H9 (cell line): ENCODE measurements at regions not wholly inside any gene's neighbourhood (a gene's known extent, or its start where the extent isn't known, plus 50 kb on each side); places are given as distances from the start of the nearest gene placed in this dataset.

Experiments used
- DNase-seq: peaks from one replicate; pipeline ENCODE4 v3.0.0-alpha.2; 2017
- H2AFZ ChIP-seq: one replicate; pipeline ENCODE4 v1.6.1; 2013; ENCODE audit warnings: mild to moderate bottlenecking, low read length, control low read depth, moderate library complexity
- H2AK5ac ChIP-seq: 2 replicates; pipeline ENCODE4 v1.6.1; 2013; ENCODE audit warnings: low read length, control low read depth, mixed read lengths; ENCODE audit not compliant: insufficient read length
- H2BK120ac ChIP-seq: one replicate; pipeline ENCODE4 v1.6.1; 2013; ENCODE audit warnings: low read depth, mild to moderate bottlenecking, low read length, control low read depth, inconsistent platforms; ENCODE audit not compliant: poor library complexity, severe bottlenecking
- H2BK12ac ChIP-seq: 2 replicates; pipeline ENCODE4 v1.6.1; 2013; ENCODE audit warnings: low read length, control low read depth, mixed read lengths, low read depth; ENCODE audit not compliant: insufficient read length
- H2BK15ac ChIP-seq: 2 replicates; pipeline ENCODE4 v1.6.1; 2013; ENCODE audit warnings: low read depth, low read length, control low read depth
- H2BK20ac ChIP-seq: one replicate; pipeline ENCODE4 v1.6.1; 2013; ENCODE audit warnings: low read depth, mild to moderate bottlenecking, low read length, control low read depth, inconsistent platforms; ENCODE audit not compliant: poor library complexity, severe bottlenecking
- H2BK5ac ChIP-seq: 2 replicates; pipeline ENCODE4 v1.6.1; 2013; ENCODE audit warnings: low read length, control low read depth, mixed read lengths; ENCODE audit not compliant: insufficient read length
- H3K14ac ChIP-seq: 2 replicates; pipeline ENCODE4 v1.6.1; 2013; ENCODE audit warnings: low read length, control low read depth; ENCODE audit not compliant: insufficient read depth
- H3K18ac ChIP-seq: 2 replicates; pipeline ENCODE4 v1.6.1; 2013; ENCODE audit warnings: low read depth, mild to moderate bottlenecking, mixed read lengths, low read length, control low read depth; ENCODE audit not compliant: insufficient read length
- H3K23ac ChIP-seq: 2 replicates; pipeline ENCODE4 v1.6.1; 2013; ENCODE audit warnings: low read length, control low read depth, mixed read lengths, low read depth; ENCODE audit not compliant: insufficient read length
- H3K23me2 ChIP-seq: 2 replicates; pipeline ENCODE4 v1.6.1; 2013; ENCODE audit warnings: low read depth, mild to moderate bottlenecking, mixed read lengths, low read length, control low read depth; ENCODE audit not compliant: insufficient read length, poor library complexity, severe bottlenecking
- H3K27ac ChIP-seq: 2 replicates; pipeline ENCODE4 v1.5.1; 2013; ENCODE audit warnings: low read length, control low read depth, mixed read lengths, low read depth; ENCODE audit not compliant: insufficient read length
- H3K27me3 ChIP-seq: 2 replicates; pipeline ENCODE4 v1.6.1; 2013; ENCODE audit warnings: low read length, control low read depth, inconsistent platforms; ENCODE audit not compliant: insufficient read depth
- H3K4ac ChIP-seq: 2 replicates; pipeline ENCODE4 v1.6.1; 2013; ENCODE audit warnings: low read depth, mild to moderate bottlenecking, control low read depth, inconsistent platforms, low read length, moderate library complexity
- H3K4me1 ChIP-seq: 2 replicates; pipeline ENCODE4 v1.6.1; 2013; ENCODE audit warnings: low read length, control low read depth, inconsistent platforms; ENCODE audit not compliant: insufficient read depth
- H3K4me2 ChIP-seq: 2 replicates; pipeline ENCODE4 v1.6.1; 2013; ENCODE audit warnings: low read length, control low read depth, mixed read lengths; ENCODE audit not compliant: insufficient read length, insufficient read depth
- H3K56ac ChIP-seq: 2 replicates; pipeline ENCODE4 v1.6.1; 2013; ENCODE audit warnings: low read depth, mild to moderate bottlenecking, mixed read lengths, low read length, control low read depth; ENCODE audit not compliant: insufficient read length
- H3K79me1 ChIP-seq: 2 replicates; pipeline ENCODE4 v1.6.1; 2013; ENCODE audit warnings: low read depth, mild to moderate bottlenecking, moderate library complexity, low read length, control low read depth, inconsistent platforms; ENCODE audit not compliant: insufficient read depth, poor library complexity, severe bottlenecking
- H3K79me2 ChIP-seq: 2 replicates; pipeline ENCODE4 v1.6.1; 2013; ENCODE audit warnings: low read length, control low read depth, inconsistent platforms; ENCODE audit not compliant: insufficient read depth
- H3K9ac ChIP-seq: 2 replicates; pipeline ENCODE4 v1.6.1; 2013; ENCODE audit warnings: low read length, control low read depth, mixed read lengths; ENCODE audit not compliant: insufficient read length; ENCODE audit errors: extremely low read depth
- H3K9me3 ChIP-seq: one replicate; pipeline ENCODE4 v1.6.1; 2013; ENCODE audit warnings: low read depth, low read length, inconsistent platforms; ENCODE audit not compliant: control insufficient read depth
- H3T11ph ChIP-seq: one replicate; pipeline ENCODE4 v1.6.1; 2013; ENCODE audit warnings: mild to moderate bottlenecking, low read length, control low read depth, inconsistent platforms
- H4K20me1 ChIP-seq: one replicate; pipeline ENCODE4 v1.6.1; 2013; ENCODE audit not compliant: control insufficient read depth, insufficient read length, insufficient read depth
- H4K5ac ChIP-seq: 2 replicates; pipeline ENCODE4 v1.6.1; 2013; ENCODE audit warnings: low read depth, mild to moderate bottlenecking, mixed read lengths, low read length, control low read depth; ENCODE audit not compliant: insufficient read length
- H4K8ac ChIP-seq: replicated peaks from 2 replicates; pipeline ENCODE4 v1.6.1; 2013; ENCODE audit warnings: low read length, control low read depth, mixed read lengths, low read depth; ENCODE audit not compliant: insufficient read length
- H4K91ac ChIP-seq: 2 replicates; pipeline ENCODE4 v1.6.1; 2013; ENCODE audit warnings: low read depth, mild to moderate bottlenecking, moderate library complexity, mixed read lengths, low read length, control low read depth; ENCODE audit not compliant: insufficient read length
- H3K27ac Mint-ChIP-seq, 3 experiments: 2 replicates in 2 of 3; 3 replicates in 1 of 3; pipeline ENCODE4 v1.8.0; 2020 to 2021; ENCODE audit warnings: mixed read lengths in 3 of 3, mild to moderate bottlenecking in 1 of 3, moderate library complexity in 1 of 3
- H3K27me3 Mint-ChIP-seq: 2 replicates; pipeline ENCODE4 v1.8.0; 2021; ENCODE audit warnings: low read depth, mild to moderate bottlenecking, moderate library complexity, mixed read lengths
- H3K36me3 Mint-ChIP-seq, 3 experiments: 2 replicates in 2 of 3; 3 replicates in 1 of 3; pipeline ENCODE4 v1.8.0; 2020 to 2021; ENCODE audit warnings: low read depth in 3 of 3, mixed read lengths in 3 of 3; ENCODE audit not compliant: insufficient read depth in 1 of 3
- H3K4me1 Mint-ChIP-seq, 2 experiments: 2 replicates each; pipeline ENCODE4 v1.8.0; 2020; ENCODE audit warnings: mixed read lengths in 2 of 2
- H3K4me3 Mint-ChIP-seq, 2 experiments: 2 replicates in 1 of 2; 3 replicates in 1 of 2; pipeline ENCODE4 v1.8.0; 2020 to 2021; ENCODE audit warnings: mild to moderate bottlenecking in 2 of 2, mixed read lengths in 2 of 2, moderate library complexity in 1 of 2
- H3K9me3 Mint-ChIP-seq, 2 experiments: 2 replicates in 1 of 2; 3 replicates in 1 of 2; pipeline ENCODE4 v1.8.0; 2020; ENCODE audit warnings: mild to moderate bottlenecking in 2 of 2, mixed read lengths in 2 of 2, moderate library complexity in 1 of 2
- CTCF ChIP-seq: fragments of 200-600 bp; sonication (generic); conservative IDR thresholded peaks from 3 replicates; pipeline ENCODE4 v1.8.0; 2021; ENCODE audit warnings: antibody characterized with exemption, mild to moderate bottlenecking
- WGBS: extraction: QIAGEN DNeasy Blood & Tissue Kit; methylation state at CpG from one replicate; pipeline ENCODE4 v1.1.7; 2013; ENCODE audit warnings: missing lambda C conversion rate, low lambda C conversion rate, mixed read lengths; ENCODE audit not compliant: insufficient read length; ENCODE audit errors: extremely low coverage; 5-methylcytosine and 5-hydroxymethylcytosine counted together

GRCh38 chr1:244217711-244218110 lies 166.6 kb downstream of the ZBTB18 start:
- peaks cover 7% of the 10 kb centered on the region for H3K27me3 Mint-ChIP-seq
- Histone ChIP-seq H2BK120ac (no peak overlapping the region), H2BK5ac (no peak overlapping the region), H3K4ac (no peak overlapping the region), H2BK20ac (no peak overlapping the region), H2BK12ac (no peak overlapping the region), H2AK5ac (no peak overlapping the region), H3T11ph (no peak overlapping the region), H2BK15ac (no peak overlapping the region), H3K79me1 (no peaks in the 10 kb centered on the region), H4K8ac (no peak overlapping the region), H3K23me2 (no peaks in the 10 kb centered on the region), H3K23ac (no peak overlapping the region), H3K9ac (no peak overlapping the region), H4K20me1 (no peaks in the 10 kb centered on the region), H2AFZ (no peak overlapping the region), H3K27me3 (no peaks in the 10 kb centered on the region), H3K18ac (no peak overlapping the region), H3K79me2 (no peaks in the 10 kb centered on the region), H3K14ac (no peak overlapping the region), H3K56ac (no peak overlapping the region), H4K5ac (no peak overlapping the region), H3K4me2 (no peak overlapping the region), H3K27ac (no peak overlapping the region), H3K9me3 (no peaks in the 10 kb centered on the region), H3K4me1 (no peaks in the 10 kb centered on the region), H4K91ac (no peak overlapping the region)
- H3K4me1 Mint-ChIP-seq: peaks cover 7 to 9% of the 10 kb centered on the region in 2 experiments; a peak in 3 of 4 replicates
- no peak for TF ChIP-seq CTCF
- peaks cover 0 to 5% (median 1%) of the 10 kb centered on the region in 3 experiments; a peak in 2 of 7 replicates for H3K36me3 Mint-ChIP-seq
- no peak overlapping the region for H3K4me3 Mint-ChIP-seq
- peaks cover 3 to 9% of the 10 kb centered on the region in 2 experiments; a peak in 3 of 5 replicates for H3K9me3 Mint-ChIP-seq
- no peak for DNase-seq
- H3K27ac Mint-ChIP-seq: no peak overlapping the region
- no CpG with 5 or more reads among the region's 2 CpGs for WGBS
